Colonic mucosa (tissue), 4 donors: ENCODE measurements at regions not wholly inside any gene's neighbourhood (a gene's known extent, or its start where the extent isn't known, plus 50 kb on each side); places are given as distances from the start of the nearest gene placed in this dataset.

Experiments used
- DNase-seq: peaks from one replicate; pipeline ENCODE4 v3.0.0-alpha.2; 2020
- H3K27ac ChIP-seq: fragments of 200-600 bp; one replicate; pipeline ENCODE4 v1.8.0; 2021
- H3K27me3 ChIP-seq: fragments of 200-600 bp; one replicate; pipeline ENCODE4 v1.8.0; 2021
- H3K36me3 ChIP-seq: fragments of 200-600 bp; one replicate; pipeline ENCODE4 v1.8.0; 2021
- H3K4me1 ChIP-seq: fragments of 200-600 bp; one replicate; pipeline ENCODE4 v1.8.0; 2021; ENCODE audit warnings: mild to moderate bottlenecking
- H3K4me3 ChIP-seq: fragments of 200-600 bp; one replicate; pipeline ENCODE4 v1.8.0; 2021
- H3K9ac ChIP-seq, 2 donors: one replicate each; pipeline ENCODE4 v1.7.0; 2013; ENCODE audit warnings: control low read depth in 2 of 2, low read depth in 2 of 2, low read length in 2 of 2
- H3K9me3 ChIP-seq: fragments of 200-600 bp; one replicate; pipeline ENCODE4 v1.8.0; 2021
- intact Hi-C: fragments of 100-400 bp; cut with DNase I; formaldehyde crosslinking; loops from one replicate; pipeline ENCODE4 v1.14.1; 2022
- TF ChIP-seq, protein P1 (sequence below): fragments of 200-600 bp; IDR thresholded peaks from one replicate; pipeline ENCODE4 v1.8.0; 2022; ENCODE audit warnings: antibody characterized with exemption, mild to moderate bottlenecking
- donor health status: healthy.
- donor health status: DM: no; HTN: no; CAD: no.
- donor health status: DM: no; HTN: no; CAD: no.

GRCh38 chrX:121114691-121115090 is 67.3 kb downstream of the GLUD2 start:
- Histone ChIP-seq H3K4me3 (no peak overlapping the region), H3K27me3 (no peaks in the 10 kb centered on the region), H3K9ac (no peak overlapping the region), H3K4me1 (no peaks in the 10 kb centered on the region), H3K9me3 (no peaks in the 10 kb centered on the region), H3K27ac (no peak overlapping the region), H3K36me3 (no peaks in the 10 kb centered on the region)
- intact Hi-C loops = no loop called here
- TF ChIP-seq, protein P1, sequence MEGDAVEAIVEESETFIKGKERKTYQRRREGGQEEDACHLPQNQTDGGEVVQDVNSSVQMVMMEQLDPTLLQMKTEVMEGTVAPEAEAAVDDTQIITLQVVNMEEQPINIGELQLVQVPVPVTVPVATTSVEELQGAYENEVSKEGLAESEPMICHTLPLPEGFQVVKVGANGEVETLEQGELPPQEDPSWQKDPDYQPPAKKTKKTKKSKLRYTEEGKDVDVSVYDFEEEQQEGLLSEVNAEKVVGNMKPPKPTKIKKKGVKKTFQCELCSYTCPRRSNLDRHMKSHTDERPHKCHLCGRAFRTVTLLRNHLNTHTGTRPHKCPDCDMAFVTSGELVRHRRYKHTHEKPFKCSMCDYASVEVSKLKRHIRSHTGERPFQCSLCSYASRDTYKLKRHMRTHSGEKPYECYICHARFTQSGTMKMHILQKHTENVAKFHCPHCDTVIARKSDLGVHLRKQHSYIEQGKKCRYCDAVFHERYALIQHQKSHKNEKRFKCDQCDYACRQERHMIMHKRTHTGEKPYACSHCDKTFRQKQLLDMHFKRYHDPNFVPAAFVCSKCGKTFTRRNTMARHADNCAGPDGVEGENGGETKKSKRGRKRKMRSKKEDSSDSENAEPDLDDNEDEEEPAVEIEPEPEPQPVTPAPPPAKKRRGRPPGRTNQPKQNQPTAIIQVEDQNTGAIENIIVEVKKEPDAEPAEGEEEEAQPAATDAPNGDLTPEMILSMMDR = no peak
- DNase-seq = no peak

DNA sequence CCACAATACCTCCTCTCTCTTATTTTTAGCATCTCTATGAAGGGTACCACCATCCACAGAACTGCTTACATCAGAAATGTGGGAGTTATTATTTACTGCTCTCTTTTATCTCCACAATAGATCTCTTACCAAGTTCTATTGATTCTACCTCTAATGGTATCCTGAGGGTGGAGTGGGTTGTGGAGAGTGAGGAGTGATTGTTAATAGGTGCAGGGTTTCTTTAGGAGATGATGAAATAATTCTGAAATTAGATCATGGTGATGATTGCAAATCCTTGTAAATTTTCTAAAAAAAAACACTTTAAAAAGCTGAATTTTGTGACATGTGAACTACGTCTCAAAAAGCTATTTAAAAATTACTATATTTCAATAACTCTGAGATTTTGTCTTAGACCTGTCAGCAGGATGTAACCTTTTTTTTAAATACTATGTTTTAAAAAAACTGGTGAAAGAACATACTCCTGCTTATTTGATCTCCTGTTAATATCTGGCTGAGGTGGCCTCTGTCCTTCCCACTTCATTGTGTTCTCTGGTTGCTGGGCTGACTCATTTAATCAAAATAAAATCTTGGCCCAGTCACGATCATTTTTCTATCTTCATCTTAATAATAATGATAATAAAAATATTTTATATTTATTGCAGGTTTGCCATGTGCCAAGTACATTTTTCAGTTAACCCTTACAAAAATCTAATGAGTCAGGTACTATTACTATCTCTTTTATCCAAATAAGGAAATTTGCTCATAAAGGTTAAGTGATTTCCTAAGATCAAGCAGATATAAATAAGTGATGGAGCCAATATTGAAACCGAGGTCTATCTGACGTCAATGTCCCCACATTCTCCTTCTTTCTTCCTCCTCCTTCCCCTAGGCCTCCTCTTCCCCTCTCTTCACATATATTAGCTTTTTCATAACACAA is 73.5 kb downstream of the GLUD2 start:
- Histone ChIP-seq H3K4me1 (no peaks in the 10 kb centered on the region), H3K27me3 (no peaks in the 10 kb centered on the region), H3K4me3 (no peak overlapping the region), H3K9me3 (no peaks in the 10 kb centered on the region), H3K27ac (no peak overlapping the region), H3K36me3 (no peaks in the 10 kb centered on the region), H3K9ac (no peak overlapping the region)
- intact Hi-C loops = no loop called here
- no peak for DNase-seq
- TF ChIP-seq, protein P1 = no peak

DNA sequence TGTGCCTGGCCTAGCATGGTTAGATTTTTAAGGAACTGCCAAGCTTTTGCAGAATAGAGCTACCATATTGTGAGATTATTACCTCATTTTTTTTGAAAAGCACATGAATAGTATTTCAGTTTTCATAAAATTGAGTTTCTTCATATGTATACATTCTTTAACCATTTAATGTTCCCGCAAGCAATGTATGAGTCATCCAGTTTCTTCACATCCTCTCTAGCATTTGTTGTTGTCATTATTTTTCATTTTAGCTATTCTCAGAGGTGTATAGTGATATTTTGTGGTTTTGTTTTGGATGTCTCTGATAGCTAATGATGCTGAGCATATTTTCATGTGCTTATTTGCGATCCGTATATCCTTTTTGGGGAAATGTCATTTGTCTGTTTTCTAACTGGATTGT is 74.9 kb downstream of the GLUD2 start:
- no peak overlapping the region for H3K4me3 ChIP-seq
- no peaks in the 10 kb centered on the region for H3K36me3 ChIP-seq
- no peak overlapping the region for H3K27ac ChIP-seq
- no peaks in the 10 kb centered on the region for H3K4me1 ChIP-seq
- TF ChIP-seq, protein P1 = no peak
- H3K27me3 ChIP-seq = no peaks in the 10 kb centered on the region
- intact Hi-C loops = no loop called here
- H3K9ac ChIP-seq = no peak overlapping the region
- DNase-seq = no peak
- H3K9me3 ChIP-seq = no peaks in the 10 kb centered on the region

- Histone ChIP-seq H3K27ac (no peak overlapping the region), H3K9ac (no peak overlapping the region), H3K36me3 (no peaks in the 10 kb centered on the region), H3K4me1 (no peaks in the 10 kb centered on the region), H3K4me3 (no peak overlapping the region), H3K27me3 (no peaks in the 10 kb centered on the region), H3K9me3 (no peaks in the 10 kb centered on the region)
- intact Hi-C loops = no loop called here
- no peak for DNase-seq
- TF ChIP-seq, protein P1 = no peak
These were observed 81.8 kb downstream of the GLUD2 start for GRCh38 chrX:121128925-121129877.

DNA sequence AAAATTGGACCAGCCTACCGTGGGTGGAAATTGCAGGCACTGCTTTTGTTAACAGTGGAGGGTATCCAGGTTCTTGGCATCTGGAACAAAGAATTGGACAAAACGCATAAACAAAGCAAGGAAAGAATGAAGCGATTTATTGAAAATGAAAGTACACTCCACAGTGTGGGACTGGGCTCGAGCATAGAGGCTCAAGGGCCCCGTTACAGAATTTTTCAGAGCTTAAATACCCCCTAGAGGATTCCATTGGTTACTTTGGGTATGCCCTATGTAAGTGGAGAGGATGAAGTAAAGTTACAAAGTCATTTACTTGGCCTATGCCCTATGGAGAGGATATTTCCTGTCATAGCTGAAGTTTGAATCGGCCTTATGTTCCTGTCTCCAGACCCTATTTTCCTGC is 85.3 kb downstream of the GLUD2 start:
- Histone ChIP-seq H3K4me1 (no peaks in the 10 kb centered on the region), H3K9me3 (no peaks in the 10 kb centered on the region), H3K9ac (no peak overlapping the region), H3K4me3 (no peak overlapping the region), H3K27ac (no peak overlapping the region), H3K27me3 (no peaks in the 10 kb centered on the region), H3K36me3 (no peaks in the 10 kb centered on the region)
- intact Hi-C loops = no loop called here
- TF ChIP-seq, protein P1 = no peak
- no peak for DNase-seq
